NCI-H446 treated with DMSO at 0.1 percent for 48 hours (cell line): ENCODE measurements at regions not wholly inside any gene's neighbourhood (a gene's known extent, or its start where the extent isn't known, plus 50 kb on each side); places are given as distances from the start of the nearest gene placed in this dataset.
"Not testable (repeated sequence)": the region's sequence is repeated elsewhere in the genome, so short reads cannot be mapped to it uniquely, and the experiment has no call there.

Experiments
- DNase-seq: peaks from one replicate; lab custom pipeline; 2025; lab: John Stamatoyannopoulos, UW

GRCh38 chr7:106562711-106563366 is 98.1 kb downstream of the CCDC71L start:
- DNase-seq = no peak

GRCh38 chr7:106561666-106562411 is 99.1 kb downstream of the CCDC71L start:
- DNase-seq = no peak

GRCh38 chr7:106561151-106561550 is 99.8 kb downstream of the CCDC71L start:
- no peak for DNase-seq

- DNase-seq = no peak
These were observed 100.5 kb downstream of the CCDC71L start for GRCh38 chr7:106560482-106560881.

- not testable (repeated sequence) for DNase-seq
These were observed 104.7 kb downstream of the CCDC71L start for GRCh38 chr7:106556244-106556643.

GRCh38 chr7:106554623-106555022 is 106.3 kb downstream of the CCDC71L start:
- not testable (repeated sequence) for DNase-seq

GRCh38 chr7:106553446-106553836 is 107.5 kb downstream of the CCDC71L start:
- no peak for DNase-seq

GRCh38 chr7:106552645-106553445 is 108.1 kb downstream of the CCDC71L start:
- DNase-seq = no peak

GRCh38 chr7:106551936-106552335 is 109.0 kb downstream of the CCDC71L start:
- DNase-seq = no peak

- DNase-seq = no peak
These were observed 112.5 kb downstream of the CCDC71L start for GRCh38 chr7:106548491-106548890.

- DNase-seq = no peak
These were observed 115.7 kb downstream of the CCDC71L start for GRCh38 chr7:106545275-106545674.

GRCh38 chr7:106543221-106543757 is 117.7 kb downstream of the CCDC71L start:
- no peak for DNase-seq

- peak; percentile 26 for DNase-seq
These were observed 118.3 kb downstream of the CCDC71L start for GRCh38 chr7:106542550-106543220.

- no peak for DNase-seq
These were observed 122.3 kb downstream of the CCDC71L start for GRCh38 chr7:106538638-106539037.

GRCh38 chr7:106537119-106537518 is 123.8 kb downstream of the CCDC71L start:
- DNase-seq = no peak

- no peak for DNase-seq
These were observed 124.9 kb downstream of the CCDC71L start for GRCh38 chr7:106536079-106536478.

GRCh38 chr7:106535234-106535932 is 125.6 kb downstream of the CCDC71L start:
- DNase-seq = no peak

GRCh38 chr7:106534271-106534846 is 126.6 kb downstream of the CCDC71L start:
- DNase-seq = no peak

- DNase-seq = not testable (repeated sequence)
These were observed 130.8 kb downstream of the CCDC71L start for GRCh38 chr7:106530183-106530582.

- not testable (repeated sequence) for DNase-seq
These were observed 134.3 kb downstream of the CCDC71L start for GRCh38 chr7:106526617-106527016.

- no peak for DNase-seq
These were observed 136.3 kb downstream of the CCDC71L start for GRCh38 chr7:106524690-106525059.
